ENCODE measurements at regions not wholly inside any gene's neighbourhood (a gene's known extent, or its start where the extent isn't known, plus 50 kb on each side); places are given as distances from the start of the nearest gene placed in this dataset.
A peak's percentile ranks its signal among the peaks of the same experiment; 100 is the strongest.
"Not testable (repeated sequence)": the region's sequence is repeated elsewhere in the genome, so short reads cannot be mapped to it uniquely, and the experiment has no call there.

DNA sequence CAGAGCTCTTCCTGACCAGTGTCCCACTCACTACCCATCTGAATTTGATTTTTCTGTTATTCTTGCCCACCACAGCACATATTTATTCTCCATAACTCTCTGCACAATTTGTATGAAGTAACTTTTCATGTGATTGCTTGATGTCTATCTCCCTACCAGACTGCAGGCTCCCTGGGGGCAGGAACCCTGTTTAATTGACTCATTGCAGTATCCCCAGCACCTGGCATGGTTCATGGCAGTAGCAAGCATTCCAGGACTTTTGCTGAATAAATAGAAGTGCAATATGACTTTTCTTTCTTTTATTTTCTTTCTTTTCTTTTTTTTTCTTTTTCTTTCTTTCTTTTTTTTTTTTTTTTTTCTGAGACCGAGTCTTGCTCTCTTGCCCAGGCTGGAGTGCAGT, 88.7 kb upstream of the XPO1 start:
- DNase-seq (ENCODE audit: low read depth, low spot score), result no peak

DNA sequence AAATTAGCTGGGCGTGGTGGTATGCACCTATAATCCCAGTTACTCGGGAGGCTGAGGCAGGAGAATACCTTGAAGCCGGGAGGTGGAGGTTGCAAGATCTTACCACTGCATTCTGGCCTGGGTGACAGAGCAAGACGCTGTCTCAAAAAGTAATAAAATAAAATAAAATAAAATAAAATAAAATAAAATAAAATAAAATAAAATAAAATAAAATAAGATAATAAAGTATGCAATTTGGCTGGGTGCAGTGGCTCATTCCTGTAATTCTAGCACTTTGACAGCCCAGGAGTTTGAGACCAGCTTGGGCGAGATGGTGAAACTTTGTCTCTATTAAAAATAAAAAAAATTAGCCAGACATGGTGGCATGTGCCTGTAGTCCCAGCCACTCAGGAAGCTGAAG, 85.6 kb upstream of the XPO1 start:
- DNase-seq (ENCODE audit: low read depth, low spot score), result no peak

DNA sequence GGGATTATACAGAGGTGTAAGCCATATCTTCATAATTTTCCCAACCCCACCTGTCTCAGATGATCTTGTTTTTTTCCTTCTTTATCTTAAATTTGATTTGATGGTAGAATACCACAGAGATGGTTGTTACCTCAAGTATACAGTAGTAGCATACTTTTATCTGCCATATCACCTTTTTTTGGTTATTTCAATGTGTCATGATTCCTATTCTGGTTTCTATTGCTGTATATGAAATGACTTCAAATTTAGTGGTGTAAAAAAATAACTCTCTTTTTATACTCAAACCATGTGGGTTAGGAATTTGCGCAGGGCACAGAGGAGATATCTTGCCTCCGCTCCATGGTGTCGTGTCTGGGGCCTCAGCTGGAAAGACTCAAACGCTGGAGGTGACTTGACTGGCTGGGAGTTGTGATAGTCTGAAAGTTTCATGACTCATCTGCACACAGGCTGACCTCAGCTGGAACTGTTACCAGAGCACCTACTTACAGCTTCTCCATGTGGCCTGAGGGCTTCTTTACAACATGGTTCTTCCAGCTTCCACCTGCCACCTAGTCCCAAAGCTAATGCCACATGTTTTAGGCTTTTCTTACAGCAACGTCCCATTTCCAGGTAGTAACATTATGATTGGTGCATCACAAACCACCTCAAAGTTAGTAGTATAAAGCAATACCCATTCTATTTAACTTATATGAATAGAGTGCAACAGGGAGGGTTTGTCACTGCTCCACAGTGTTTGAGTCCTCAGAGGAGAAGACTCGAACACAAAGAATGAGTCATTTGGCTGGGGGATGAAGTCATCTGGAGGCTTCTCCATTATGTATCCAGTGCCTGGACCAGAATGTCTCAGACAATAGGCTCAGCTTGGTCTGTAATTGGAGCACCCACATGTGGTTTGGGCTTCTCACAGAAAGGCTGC, 82.3 kb upstream of the XPO1 start:
- no peak for DNase-seq (ENCODE audit: low read depth, low spot score)

DNA sequence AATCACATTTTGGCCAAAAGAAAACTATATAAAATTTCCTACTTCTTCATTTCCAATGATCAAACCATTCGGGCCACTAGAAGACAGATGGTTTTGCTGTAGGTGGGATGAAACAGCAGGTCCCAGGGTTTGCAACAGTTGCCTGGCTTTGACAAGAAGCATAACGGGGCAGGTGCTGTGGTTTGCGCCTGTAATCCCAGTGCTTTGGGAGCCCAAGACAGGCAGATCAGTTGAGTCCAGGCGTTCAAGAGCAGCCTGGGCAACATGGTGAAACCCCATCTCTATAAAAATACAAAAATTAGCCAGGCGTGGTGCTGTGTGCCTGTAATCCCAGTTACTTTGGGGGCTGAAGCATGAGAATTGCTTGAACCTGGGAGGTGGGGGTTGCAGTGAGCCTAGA, 81.4 kb upstream of the XPO1 start:
- DNase-seq (ENCODE audit: low read depth, low spot score), result no peak

DNA sequence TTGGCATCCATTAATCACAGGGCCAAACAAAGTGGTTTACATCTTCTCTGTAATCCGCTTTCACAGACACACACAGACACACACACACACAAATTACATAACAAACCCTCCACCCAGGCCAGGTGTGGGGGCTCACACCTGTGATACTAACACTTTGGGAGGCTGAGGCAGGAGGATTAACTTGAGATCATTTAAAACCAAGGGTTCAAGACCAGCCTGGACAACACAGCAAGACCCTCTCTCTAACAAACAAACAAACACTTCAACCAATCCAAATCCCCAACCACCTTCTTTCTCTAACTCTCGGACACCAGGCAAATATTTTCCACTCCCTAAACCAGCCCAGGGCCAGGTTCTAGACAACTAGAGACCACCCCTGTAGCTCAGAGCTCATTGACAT, 79.5 kb upstream of the XPO1 start:
- DNase-seq (ENCODE audit: low read depth, low spot score), result no peak

DNA sequence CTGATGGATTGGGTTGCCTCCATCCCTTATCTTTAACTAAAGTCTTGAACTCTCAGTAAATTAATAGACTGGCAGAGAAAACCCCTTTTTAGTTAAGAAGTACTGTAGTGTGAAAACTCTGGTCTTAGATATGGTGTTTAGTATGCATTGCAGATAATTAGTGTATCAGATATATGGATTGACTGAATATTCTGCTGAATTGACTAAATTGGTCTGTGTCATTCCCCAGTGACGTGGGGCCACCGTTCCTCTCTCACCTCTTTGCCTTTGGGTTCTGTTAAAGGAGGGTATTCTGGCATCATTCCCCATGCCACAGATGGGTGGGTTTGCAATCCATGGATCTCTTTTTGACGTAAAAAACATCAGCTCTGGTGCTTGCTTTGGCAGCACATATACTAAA, 67.1 kb upstream of the XPO1 start:
- no peak for DNase-seq (ENCODE audit: low read depth, low spot score)

DNA sequence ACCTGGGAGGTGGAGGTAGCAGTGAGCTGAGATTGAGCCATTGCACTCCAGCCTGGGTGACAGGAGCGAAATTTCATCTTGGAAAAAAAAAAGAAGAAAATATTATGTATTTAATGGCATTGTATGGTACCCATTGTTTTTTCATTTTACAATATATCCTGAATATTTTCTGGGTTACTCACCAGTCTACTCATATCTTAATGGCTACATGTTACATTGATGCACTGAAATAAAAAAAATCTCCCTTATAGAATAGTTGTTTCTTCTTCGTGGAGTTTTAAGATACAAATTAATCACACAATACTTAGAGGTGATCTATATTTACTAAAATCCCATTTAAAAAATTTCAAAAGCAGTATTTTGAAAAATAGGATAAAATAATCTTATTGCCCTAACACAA, 66.3 kb upstream of the XPO1 start:
- no peak for DNase-seq (ENCODE audit: low read depth, low spot score)

DNA sequence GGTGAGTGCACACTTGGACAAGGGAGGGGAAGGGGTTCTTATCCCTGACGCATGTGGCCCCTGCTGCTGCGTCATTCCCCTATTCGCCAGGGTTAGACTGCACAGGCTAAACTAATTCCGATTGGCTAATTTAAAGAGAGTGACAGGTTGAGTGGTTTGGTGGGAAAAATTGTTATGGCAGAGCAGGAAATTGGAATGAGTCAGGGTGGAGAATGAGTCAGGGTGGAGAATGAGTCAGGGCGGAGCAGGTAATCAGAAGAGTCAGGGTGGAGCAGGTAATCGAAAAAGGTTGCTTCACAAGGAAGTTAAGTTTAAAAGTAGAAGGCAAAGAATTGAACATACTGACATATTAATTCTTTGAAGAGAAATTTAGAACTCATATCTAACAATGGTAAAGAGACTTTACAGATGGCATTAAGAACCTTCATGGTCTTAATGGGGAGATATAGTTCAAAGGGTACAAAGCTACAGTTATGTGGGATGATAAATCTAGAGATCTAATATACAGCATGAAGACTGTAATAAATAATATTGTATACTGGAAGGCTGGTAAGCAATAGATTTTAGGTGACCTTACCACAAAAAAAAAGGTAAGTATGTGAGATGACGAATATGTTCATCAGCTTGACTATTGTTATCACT, 60.5 kb upstream of the XPO1 start:
- DNase-seq (ENCODE audit: low read depth, low spot score), result not testable (repeated sequence)

DNA sequence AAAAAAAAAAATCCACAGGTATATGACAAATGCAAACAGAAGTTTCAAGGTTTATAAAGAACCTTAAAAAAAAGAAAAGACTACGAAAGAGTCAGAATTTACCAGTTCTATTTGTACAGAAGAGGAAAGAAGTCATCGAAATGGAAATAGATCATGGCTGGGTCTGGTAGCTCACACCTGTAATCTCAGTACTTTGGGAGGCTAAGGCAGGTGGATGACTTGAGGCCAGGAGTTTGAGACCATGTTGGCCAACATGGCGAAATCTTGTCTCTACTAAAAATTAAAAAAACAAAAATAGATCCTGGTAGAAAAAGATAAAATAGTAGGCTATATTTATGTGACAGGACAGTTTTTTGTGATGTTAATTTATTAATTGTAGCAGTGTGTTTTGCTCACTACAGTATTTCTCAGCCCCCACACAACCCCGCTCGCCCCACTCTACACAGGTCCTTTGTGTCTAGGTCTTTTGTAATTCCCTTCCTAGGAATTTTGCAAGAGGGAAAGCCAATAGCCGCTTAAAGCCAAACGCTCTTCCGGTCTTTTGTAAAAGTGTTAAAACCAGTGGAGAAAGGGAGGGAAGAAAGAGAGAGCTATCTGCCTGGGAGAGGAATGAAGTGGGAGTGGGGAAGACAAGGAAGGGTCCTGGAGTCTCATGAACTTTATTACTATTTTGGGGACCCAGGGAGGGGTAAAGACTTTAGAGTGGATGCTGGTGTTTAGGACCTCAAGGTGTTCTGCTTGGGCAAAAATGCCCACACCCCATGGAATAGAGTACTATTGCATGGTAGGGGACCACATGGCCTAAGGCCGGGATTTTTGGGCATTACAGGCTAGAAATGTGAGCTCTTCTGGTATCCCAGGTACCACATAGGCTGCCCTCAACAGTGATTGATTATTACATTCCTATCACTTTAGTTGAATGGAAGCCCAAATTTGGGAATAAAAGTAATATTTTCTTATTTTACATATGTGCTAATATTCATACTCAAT, 59.4 kb upstream of the XPO1 start:
- peak; percentile 91 for DNase-seq (ENCODE audit: low read depth, low spot score)

DNA sequence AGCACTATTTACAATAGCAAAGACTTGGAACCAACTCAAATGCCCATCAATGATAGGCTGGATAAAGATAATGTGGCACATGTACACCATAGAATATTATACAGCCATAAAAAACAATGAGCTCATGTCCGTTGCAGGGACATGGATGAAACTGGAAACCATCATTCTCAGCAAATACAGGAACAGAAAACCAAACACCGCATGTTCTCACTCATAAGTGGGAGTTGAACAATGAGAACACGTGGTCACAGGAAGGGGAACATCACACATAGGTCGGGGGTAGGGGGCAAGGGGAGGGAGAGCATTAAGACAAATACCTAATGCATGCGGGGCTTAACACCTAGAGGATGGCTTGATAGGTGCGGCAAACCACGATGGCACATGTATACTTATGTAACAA, 56.0 kb upstream of the XPO1 start:
- DNase-seq (ENCODE audit: low read depth, low spot score), result not testable (repeated sequence)

DNA sequence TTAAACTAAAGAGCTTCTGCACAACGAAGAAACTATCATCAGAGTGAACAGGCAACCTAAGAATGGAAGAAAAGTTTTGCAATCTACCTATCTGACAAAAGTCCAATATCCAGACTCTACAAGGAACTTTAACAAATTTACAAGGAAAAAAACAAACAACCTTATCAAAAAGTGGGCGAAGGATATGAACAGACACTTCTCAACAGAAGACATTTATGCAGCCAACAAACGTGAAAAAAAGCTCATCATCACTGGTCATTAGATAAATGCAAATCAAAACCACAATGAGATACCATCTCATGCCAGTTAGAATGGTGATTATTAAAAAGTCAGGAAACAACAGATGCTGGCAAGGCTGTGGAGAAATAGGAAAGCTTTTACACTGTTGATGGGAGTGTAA, 55.5 kb upstream of the XPO1 start:
- not testable (repeated sequence) for DNase-seq (ENCODE audit: low read depth, low spot score)

DNA sequence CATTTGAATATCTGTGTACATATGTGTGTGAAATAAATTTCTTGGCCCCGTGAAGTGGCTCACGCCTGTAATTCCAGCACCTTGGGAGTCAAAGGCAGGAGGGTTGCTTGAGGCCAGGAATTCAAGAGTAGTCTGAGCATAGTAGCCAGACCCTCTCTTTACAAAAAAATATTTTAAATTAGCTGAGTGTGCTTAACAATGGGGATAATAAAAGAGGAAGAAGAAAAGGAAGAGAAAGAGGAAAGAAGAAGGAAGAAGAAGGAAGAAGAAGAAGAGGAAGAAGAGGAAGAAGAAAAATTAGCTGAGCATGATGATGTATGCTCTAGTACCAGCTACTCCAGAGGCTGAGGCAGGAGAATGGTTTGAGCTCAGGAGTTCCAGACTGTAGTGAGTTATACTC, 52.1 kb upstream of the XPO1 start:
- DNase-seq (ENCODE audit: low read depth, low spot score), result no peak

DNA sequence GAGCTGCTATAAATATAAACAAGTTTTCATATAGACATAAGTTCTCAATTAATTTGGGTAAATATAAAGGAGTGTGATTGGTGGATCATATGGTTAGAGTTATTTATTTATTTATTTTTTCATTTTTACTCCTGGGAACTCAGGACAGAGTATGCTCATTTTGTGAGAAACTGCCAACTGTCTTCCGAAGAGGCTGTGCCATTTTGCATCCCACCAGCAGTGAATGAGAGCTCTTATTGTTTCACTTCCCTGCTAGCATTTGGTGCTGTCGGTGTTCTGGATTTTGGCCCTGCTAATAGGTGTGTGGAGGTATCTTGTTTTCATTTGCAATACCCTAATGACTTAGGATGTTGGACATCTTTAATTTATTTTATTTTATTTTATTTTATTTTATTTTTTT, 50.4 kb upstream of the XPO1 start:
- DNase-seq (ENCODE audit: low read depth, low spot score), result no peak
